ENCODE measurements at regions not wholly inside any gene's neighbourhood (a gene's known extent, or its start where the extent isn't known, plus 50 kb on each side); places are given as distances from the start of the nearest gene placed in this dataset.

- TF ChIP-seq, protein P1, sequence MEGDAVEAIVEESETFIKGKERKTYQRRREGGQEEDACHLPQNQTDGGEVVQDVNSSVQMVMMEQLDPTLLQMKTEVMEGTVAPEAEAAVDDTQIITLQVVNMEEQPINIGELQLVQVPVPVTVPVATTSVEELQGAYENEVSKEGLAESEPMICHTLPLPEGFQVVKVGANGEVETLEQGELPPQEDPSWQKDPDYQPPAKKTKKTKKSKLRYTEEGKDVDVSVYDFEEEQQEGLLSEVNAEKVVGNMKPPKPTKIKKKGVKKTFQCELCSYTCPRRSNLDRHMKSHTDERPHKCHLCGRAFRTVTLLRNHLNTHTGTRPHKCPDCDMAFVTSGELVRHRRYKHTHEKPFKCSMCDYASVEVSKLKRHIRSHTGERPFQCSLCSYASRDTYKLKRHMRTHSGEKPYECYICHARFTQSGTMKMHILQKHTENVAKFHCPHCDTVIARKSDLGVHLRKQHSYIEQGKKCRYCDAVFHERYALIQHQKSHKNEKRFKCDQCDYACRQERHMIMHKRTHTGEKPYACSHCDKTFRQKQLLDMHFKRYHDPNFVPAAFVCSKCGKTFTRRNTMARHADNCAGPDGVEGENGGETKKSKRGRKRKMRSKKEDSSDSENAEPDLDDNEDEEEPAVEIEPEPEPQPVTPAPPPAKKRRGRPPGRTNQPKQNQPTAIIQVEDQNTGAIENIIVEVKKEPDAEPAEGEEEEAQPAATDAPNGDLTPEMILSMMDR (IDR thresholded peaks at IDR 0.05; ENCODE audit: control insufficient read depth, extremely low read depth, insufficient read depth), result no peak
- DNase-seq (ENCODE audit: low read depth), result no peak
- H3K4me3 ChIP-seq (ENCODE audit: low read depth, low read length), result no peak overlapping the region
These were observed 51.0 kb upstream of the L3MBTL3 start for GRCh38 chr6:129967427-129967826.

DNA sequence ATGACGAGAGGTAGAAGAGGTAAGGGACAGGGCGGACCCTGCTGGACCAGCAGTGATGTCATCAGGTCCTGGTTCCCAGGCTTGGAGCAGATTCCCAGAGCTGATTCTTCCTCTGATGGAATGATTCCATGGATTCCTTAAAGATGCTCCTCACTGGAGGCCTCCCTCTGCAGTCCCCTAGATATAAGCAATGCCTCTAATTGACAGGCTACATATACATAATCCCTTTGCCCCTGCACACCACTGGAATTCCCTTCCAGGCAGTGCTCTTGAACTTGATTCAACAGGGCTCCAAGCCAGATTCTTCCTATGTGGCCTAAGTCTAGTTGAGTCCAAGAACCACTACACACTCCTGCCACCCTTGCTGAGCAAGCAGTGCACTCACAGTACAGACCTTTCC is 52.3 kb upstream of the L3MBTL3 start:
- TF ChIP-seq, protein P1 (IDR thresholded peaks at IDR 0.05; ENCODE audit: control insufficient read depth, extremely low read depth, insufficient read depth), result no peak
- no peak for DNase-seq (ENCODE audit: low read depth)
- no peak overlapping the region for H3K4me3 ChIP-seq (ENCODE audit: low read depth, low read length)

DNA sequence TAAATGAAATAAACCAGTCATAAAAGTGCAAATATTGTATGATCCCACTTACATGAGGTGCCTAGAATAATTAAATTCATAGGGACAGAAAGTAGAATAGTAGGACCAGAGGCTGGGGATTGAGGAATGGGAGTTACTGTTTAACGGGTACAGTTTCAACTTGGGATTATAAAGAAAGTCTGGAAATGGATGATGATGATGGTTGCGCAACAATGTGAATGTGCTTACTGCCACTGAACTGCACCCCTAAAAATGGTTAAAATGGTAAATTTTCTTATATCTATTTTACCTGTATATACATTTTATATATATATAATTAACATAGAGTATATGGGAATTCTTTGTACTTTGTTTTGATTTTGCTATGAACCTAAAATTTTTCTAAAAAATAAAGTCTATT is 53.3 kb upstream of the L3MBTL3 start:
- TF ChIP-seq, protein P1 (IDR thresholded peaks at IDR 0.05; ENCODE audit: control insufficient read depth, extremely low read depth, insufficient read depth), result no peak
- no peak for DNase-seq (ENCODE audit: low read depth)

DNA sequence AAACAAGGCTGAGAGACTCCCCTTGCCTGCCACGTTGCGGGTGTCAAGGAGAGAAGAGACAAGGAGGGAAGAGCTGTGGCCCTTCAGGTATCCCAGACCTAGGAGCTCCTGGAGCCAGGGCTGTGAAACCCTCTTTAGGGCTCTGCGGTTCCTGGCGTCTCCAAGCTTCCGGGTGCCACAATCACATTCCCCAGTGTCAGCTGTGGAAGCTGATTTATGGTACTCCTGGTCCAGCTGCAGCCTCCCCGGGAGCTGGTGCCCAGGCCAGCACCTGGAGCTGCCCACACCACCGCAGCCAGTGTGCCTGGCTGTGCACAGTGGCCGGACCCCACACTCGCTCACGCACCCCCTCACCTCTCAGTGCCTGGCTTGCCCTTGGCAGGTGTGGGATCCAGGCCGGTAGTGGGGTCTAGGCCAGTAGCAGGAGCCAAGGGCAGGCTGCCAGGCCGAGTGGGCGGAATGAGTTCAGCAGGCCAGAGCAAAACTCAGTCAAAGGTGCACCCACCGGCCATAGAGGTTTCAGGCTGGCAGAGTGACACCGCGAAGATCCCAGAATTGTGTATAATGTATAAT is 58.9 kb upstream of the L3MBTL3 start:
- no peak for DNase-seq (ENCODE audit: low read depth)
- H3K4me3 ChIP-seq (ENCODE audit: low read depth, low read length), result no peak overlapping the region
- TF ChIP-seq, protein P1 (IDR thresholded peaks at IDR 0.05; ENCODE audit: control insufficient read depth, extremely low read depth, insufficient read depth), result no peak

More for the DNA sequence above, 53.3 kb upstream of the L3MBTL3 start:
- no peak overlapping the region for H3K4me3 ChIP-seq (ENCODE audit: low read depth, low read length)

DNA sequence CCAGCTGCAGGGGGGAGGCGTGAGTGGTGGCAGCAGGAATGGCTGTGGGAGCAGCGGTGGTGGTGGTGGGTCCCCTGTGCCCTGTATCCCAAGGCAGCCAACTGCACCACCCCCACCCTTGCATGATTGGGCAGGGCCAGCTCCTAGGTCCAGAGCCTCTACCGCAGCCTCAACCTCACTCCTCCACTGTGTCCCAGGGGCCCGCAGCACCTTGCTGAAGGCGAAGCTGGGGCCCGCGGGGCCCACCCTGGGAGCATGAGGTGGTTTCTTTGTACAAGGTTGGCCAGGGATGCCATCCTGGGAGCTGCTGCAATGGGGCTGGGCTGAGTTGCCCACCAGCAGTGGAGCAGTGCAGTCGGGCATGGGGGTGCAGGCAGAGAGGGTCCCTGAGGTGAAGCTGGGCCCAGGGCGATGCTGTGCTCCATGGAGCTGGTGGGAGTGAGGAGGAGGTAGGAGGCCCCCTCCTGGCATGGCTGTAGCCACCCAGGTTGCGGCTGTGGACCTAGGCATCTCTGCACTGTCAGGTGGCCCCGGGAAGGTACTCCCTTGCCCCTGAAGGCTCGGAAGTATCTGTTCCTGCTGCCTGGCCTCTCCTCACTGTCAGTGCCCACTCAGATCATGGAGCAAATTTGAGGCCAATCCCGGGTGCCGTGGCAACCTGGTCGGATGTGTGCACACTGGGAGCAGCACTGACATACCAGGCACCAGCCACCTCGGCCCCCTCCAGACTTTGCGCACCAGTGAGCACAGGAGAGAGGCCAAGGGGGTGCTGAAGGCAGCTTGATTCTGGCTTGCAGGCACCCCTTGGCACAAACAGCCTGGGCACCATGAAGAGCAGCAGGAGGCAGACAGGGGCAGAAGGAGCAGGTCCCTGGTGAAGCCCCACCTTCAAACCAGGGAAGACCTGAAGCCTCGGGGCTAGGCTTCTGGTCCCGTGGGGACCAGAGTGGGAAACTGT is 60.2 kb upstream of the L3MBTL3 start:
- no peak for DNase-seq (ENCODE audit: low read depth)
- TF ChIP-seq, protein P1 (IDR thresholded peaks at IDR 0.05; ENCODE audit: control insufficient read depth, extremely low read depth, insufficient read depth), result no peak
- H3K4me3 ChIP-seq (ENCODE audit: low read depth, low read length), result no peak overlapping the region

DNA sequence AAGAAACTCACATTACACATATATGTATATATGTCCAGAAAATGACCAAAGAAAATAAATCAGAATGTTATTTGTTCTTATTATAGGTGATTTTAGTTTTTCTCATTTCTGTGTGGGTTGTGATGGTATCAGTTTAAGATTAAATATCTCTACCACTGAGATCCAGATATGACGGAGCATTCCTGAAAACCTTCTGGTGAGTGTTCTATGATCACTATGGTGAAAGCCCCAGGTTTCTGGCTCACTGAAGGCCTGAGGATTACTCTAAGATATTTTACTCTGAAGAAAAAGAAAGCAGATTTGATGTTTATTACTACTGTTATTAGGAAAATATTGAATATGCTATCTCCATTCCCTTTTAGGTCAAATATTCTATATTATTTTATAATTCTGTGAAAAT is 62.8 kb upstream of the L3MBTL3 start:
- no peak overlapping the region for H3K4me3 ChIP-seq (ENCODE audit: low read depth, low read length)
- TF ChIP-seq, protein P1 (IDR thresholded peaks at IDR 0.05; ENCODE audit: control insufficient read depth, extremely low read depth, insufficient read depth), result no peak
- DNase-seq (ENCODE audit: low read depth), result no peak
